Caco-2 (cell line): ENCODE measurements at regions not wholly inside any gene's neighbourhood (a gene's known extent, or its start where the extent isn't known, plus 50 kb on each side); places are given as distances from the start of the nearest gene placed in this dataset.

Experiments used
- BruUV-seq: library from RNA; stranded (reverse); fragments of 400-500 nt; replicated peaks from 2 replicates; lab custom pipeline; 2021; lab: Mats Ljungman, UMichigan
- CTCF ChIA-PET: fragments of 300-600 bp; sonication (Branson Sonifier 250); formaldehyde crosslinking; loops from one replicate; lab custom pipeline; 2022; ENCODE audit warnings: antibody characterized with exemption; lab: Charles Lee
- POLR2A ChIA-PET: fragments of 300-600 bp; sonication (Branson Sonifier 250); formaldehyde crosslinking; loops from one replicate; lab custom pipeline; 2022; ENCODE audit warnings: antibody characterized with exemption; lab: Charles Lee
- DNase-seq, 2 experiments: peaks; one replicate each; pipeline versions ENCODE4 v3.0.0 to v3.0.0-alpha.2; 2020 to 2022
- H3K27me3 ChIP-seq: replicated peaks from 2 replicates; pipeline ENCODE4 v1.6.0; 2011; ENCODE audit warnings: low read length; ENCODE audit not compliant: control insufficient read depth, insufficient read depth
- H3K36me3 ChIP-seq: 2 replicates; pipeline ENCODE4 v1.5.1; 2011; ENCODE audit warnings: low read length; ENCODE audit not compliant: control insufficient read depth, insufficient read depth
- H3K4me1 ChIP-seq: fragments of 250-450 bp; sonication (Bioruptor Pico); 2 replicates; pipeline ENCODE4 v1.5.1; 2020; ENCODE audit warnings: mild to moderate bottlenecking
- H3K4me3 ChIP-seq: 2 replicates; pipeline ENCODE4 v1.5.1; 2011; ENCODE audit warnings: low read depth, mild to moderate bottlenecking, control low read depth, low read length
- H3K9me3 ChIP-seq: fragments of 250-450 bp; sonication (Bioruptor Pico); 2 replicates; pipeline ENCODE4 v1.5.1; 2020; ENCODE audit warnings: mild to moderate bottlenecking, moderate library complexity
- H3K27ac Mint-ChIP-seq: one replicate; pipeline ENCODE4 v1.8.0; 2022; ENCODE audit warnings: mixed read lengths; ENCODE audit not compliant: unreplicated experiment
- H3K27me3 Mint-ChIP-seq: one replicate; pipeline ENCODE4 v1.8.0; 2022; ENCODE audit warnings: mixed read lengths; ENCODE audit not compliant: insufficient read depth, unreplicated experiment
- H3K36me3 Mint-ChIP-seq: one replicate; pipeline ENCODE4 v1.8.0; 2022; ENCODE audit warnings: mild to moderate bottlenecking, mixed read lengths; ENCODE audit not compliant: insufficient read depth, unreplicated experiment
- H3K4me1 Mint-ChIP-seq: one replicate; pipeline ENCODE4 v1.8.0; 2022; ENCODE audit warnings: low read depth, mixed read lengths; ENCODE audit not compliant: unreplicated experiment
- H3K4me3 Mint-ChIP-seq: one replicate; pipeline ENCODE4 v1.8.0; 2022; ENCODE audit warnings: mild to moderate bottlenecking, moderate library complexity, mixed read lengths; ENCODE audit not compliant: unreplicated experiment
- H3K9me3 Mint-ChIP-seq: one replicate; pipeline ENCODE4 v1.8.0; 2022; ENCODE audit warnings: mixed read lengths; ENCODE audit not compliant: unreplicated experiment
- intact Hi-C: fragments of 100-400 bp; cut with micrococcal nuclease; formaldehyde crosslinking; loops from one replicate; pipeline ENCODE4 v1.10.0; 2022; ENCODE audit not compliant: unreplicated experiment
- TF ChIP-seq, protein P1 (sequence below), 2 experiments: fragments of 200-600 bp in 1 of 2; IDR thresholded peaks; 1 replicate in 1 of 2; 2 replicates in 1 of 2; pipeline versions ENCODE4 v1.5.1 to v1.8.0; 2011 to 2022; ENCODE audit warnings: antibody characterized with exemption in 1 of 2, control low read depth in 1 of 2, inconsistent platforms in 1 of 2, low read depth in 1 of 2, low read length in 1 of 2, mild to moderate bottlenecking in 1 of 2, moderate library complexity in 1 of 2; ENCODE audit not compliant: insufficient read depth in 1 of 2, severe bottlenecking in 1 of 2, unreplicated experiment in 1 of 2

DNA sequence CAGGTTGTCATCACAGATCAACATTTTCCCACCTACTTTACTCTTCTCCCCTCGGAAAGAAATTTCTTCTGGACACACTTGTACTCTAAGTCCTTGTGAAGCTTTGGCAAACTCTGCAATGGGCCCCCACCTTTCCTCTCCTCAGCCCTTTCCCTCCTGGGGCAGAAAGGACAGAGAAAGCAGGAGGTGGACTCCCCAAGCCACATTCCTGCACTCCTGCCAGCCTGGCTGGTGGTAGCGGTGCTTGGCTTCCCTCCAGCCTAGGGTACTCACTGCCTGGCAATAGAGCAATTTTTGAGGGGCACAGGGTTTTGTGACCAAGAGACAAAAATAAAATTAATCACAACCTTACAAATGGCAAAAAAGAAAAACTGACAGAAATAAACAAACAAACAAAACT lies 451.4 kb downstream of the ZSWIM6 start:
- H3K4me3 Mint-ChIP-seq = no peak overlapping the region
- Histone ChIP-seq H3K36me3 (no peaks in the 10 kb centered on the region), H3K4me3 (no peak overlapping the region), H3K4me1 (no peaks in the 10 kb centered on the region), H3K9me3 (0 out of 2 replicates have a peak, but pooled peaks cover 6% of the 10 kb centered on the region), H3K27me3 (no peaks in the 10 kb centered on the region)
- DNase-seq = no peak
- BruUV-seq = no TSS peak
- POLR2A ChIA-PET = no interaction called here
- no peaks in the 10 kb centered on the region for H3K4me1 Mint-ChIP-seq
- CTCF ChIA-PET = no interaction called here
- H3K27me3 Mint-ChIP-seq = peaks cover 30% of the 10 kb centered on the region
- no peaks in the 10 kb centered on the region for H3K36me3 Mint-ChIP-seq
- no peaks in the 10 kb centered on the region for H3K9me3 Mint-ChIP-seq
- TF ChIP-seq, protein P1, sequence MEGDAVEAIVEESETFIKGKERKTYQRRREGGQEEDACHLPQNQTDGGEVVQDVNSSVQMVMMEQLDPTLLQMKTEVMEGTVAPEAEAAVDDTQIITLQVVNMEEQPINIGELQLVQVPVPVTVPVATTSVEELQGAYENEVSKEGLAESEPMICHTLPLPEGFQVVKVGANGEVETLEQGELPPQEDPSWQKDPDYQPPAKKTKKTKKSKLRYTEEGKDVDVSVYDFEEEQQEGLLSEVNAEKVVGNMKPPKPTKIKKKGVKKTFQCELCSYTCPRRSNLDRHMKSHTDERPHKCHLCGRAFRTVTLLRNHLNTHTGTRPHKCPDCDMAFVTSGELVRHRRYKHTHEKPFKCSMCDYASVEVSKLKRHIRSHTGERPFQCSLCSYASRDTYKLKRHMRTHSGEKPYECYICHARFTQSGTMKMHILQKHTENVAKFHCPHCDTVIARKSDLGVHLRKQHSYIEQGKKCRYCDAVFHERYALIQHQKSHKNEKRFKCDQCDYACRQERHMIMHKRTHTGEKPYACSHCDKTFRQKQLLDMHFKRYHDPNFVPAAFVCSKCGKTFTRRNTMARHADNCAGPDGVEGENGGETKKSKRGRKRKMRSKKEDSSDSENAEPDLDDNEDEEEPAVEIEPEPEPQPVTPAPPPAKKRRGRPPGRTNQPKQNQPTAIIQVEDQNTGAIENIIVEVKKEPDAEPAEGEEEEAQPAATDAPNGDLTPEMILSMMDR (IDR thresholded peaks at IDR 0.05; ENCODE audit: insufficient read depth in 1 of 2, low read depth in 1 of 2, low read length in 1 of 2, severe bottlenecking in 1 of 2, unreplicated experiment in 1 of 2) = no peak
- intact Hi-C loops = no loop called here
- H3K27ac Mint-ChIP-seq = no peak overlapping the region

- intact Hi-C loops = no loop called here
- H3K36me3 Mint-ChIP-seq = no peaks in the 10 kb centered on the region
- no peak overlapping the region for H3K4me3 Mint-ChIP-seq
- DNase-seq = no peak
- TF ChIP-seq, protein P1 (IDR thresholded peaks at IDR 0.05; ENCODE audit: insufficient read depth in 1 of 2, low read depth in 1 of 2, low read length in 1 of 2, severe bottlenecking in 1 of 2, unreplicated experiment in 1 of 2) = no peak
- H3K4me1 ChIP-seq = no peaks in the 10 kb centered on the region
- ChIA-PET POLR2A (no interaction called here), CTCF (no interaction called here)
- BruUV-seq = no TSS peak
- no peak overlapping the region for H3K27ac Mint-ChIP-seq
- no peaks in the 10 kb centered on the region for H3K9me3 Mint-ChIP-seq
- H3K36me3 ChIP-seq = no peaks in the 10 kb centered on the region
- peaks cover 24% of the 10 kb centered on the region for H3K27me3 Mint-ChIP-seq
- no peaks in the 10 kb centered on the region for H3K4me1 Mint-ChIP-seq
- no peaks in the 10 kb centered on the region for H3K27me3 ChIP-seq
- no peak overlapping the region for H3K4me3 ChIP-seq
- H3K9me3 ChIP-seq = 0 out of 2 replicates have a peak, but pooled peaks cover 6% of the 10 kb centered on the region
Observed at GRCh38 chr5:61784341-61784740, 452.3 kb downstream of the ZSWIM6 start.

- CTCF ChIA-PET = no interaction called here
- no TSS peak for BruUV-seq
- H3K27me3 ChIP-seq = no peaks in the 10 kb centered on the region
Observed at GRCh38 chr5:61788548-61788947, 456.5 kb downstream of the ZSWIM6 start.

More at GRCh38 chr5:61788548-61788947, 456.5 kb downstream of the ZSWIM6 start:
- TF ChIP-seq, protein P1 (IDR thresholded peaks at IDR 0.05; ENCODE audit: insufficient read depth in 1 of 2, low read depth in 1 of 2, low read length in 1 of 2, severe bottlenecking in 1 of 2, unreplicated experiment in 1 of 2) = no peak
- 0 out of 2 replicates have a peak, but pooled peaks cover 6% of the 10 kb centered on the region for H3K9me3 ChIP-seq
- H3K4me3 ChIP-seq = no peak overlapping the region
- intact Hi-C loops = no loop called here
- H3K27ac Mint-ChIP-seq = no peak overlapping the region
- no peak overlapping the region for H3K4me3 Mint-ChIP-seq
- POLR2A ChIA-PET = no interaction called here
- no peaks in the 10 kb centered on the region for H3K36me3 ChIP-seq
- no peak for DNase-seq
- peaks cover 9% of the 10 kb centered on the region; the same call in 1 of the 2 replicates for H3K4me1 ChIP-seq
- no peaks in the 10 kb centered on the region for H3K36me3 Mint-ChIP-seq
- peaks cover 13% of the 10 kb centered on the region for H3K27me3 Mint-ChIP-seq
- H3K4me1 Mint-ChIP-seq = peaks cover 7% of the 10 kb centered on the region
- no peaks in the 10 kb centered on the region for H3K9me3 Mint-ChIP-seq
